ENCODE measurements at regions not wholly inside any gene's neighbourhood (a gene's known extent, or its start where the extent isn't known, plus 50 kb on each side); places are given as distances from the start of the nearest gene placed in this dataset.

GRCh38 chr7:91352091-91352490 is 87.9 kb downstream of the FZD1 start:
- H3K9me2 ChIP-seq (ENCODE audit: insufficient read depth, low read length), result no peaks in the 10 kb centered on the region
- no peaks in the 10 kb centered on the region for H3K27me3 ChIP-seq (ENCODE audit: insufficient read depth, low read depth, low read length)
- H3K9ac ChIP-seq (ENCODE audit: low read length), result no peak overlapping the region
- no peak overlapping the region for H3K4me3 ChIP-seq (ENCODE audit: low read length)
- TF ChIP-seq EP300 (conservative IDR thresholded peaks at IDR 0.05; ENCODE audit: poor library complexity, severe bottlenecking) (no peak), REST (IDR thresholded peaks at IDR 0.05; ENCODE audit: borderline replicate concordance) (no peak), RAD21 (conservative IDR thresholded peaks at IDR 0.05) (no peak), SMC3 (conservative IDR thresholded peaks at IDR 0.05; ENCODE audit: poor library complexity) (no peak), TAF1 (IDR thresholded peaks at IDR 0.05; ENCODE audit: low read depth) (no peak), POLR2AphosphoS5 (IDR thresholded peaks at IDR 0.05) (no peak), EZH2 (IDR thresholded peaks at IDR 0.05; ENCODE audit: borderline replicate concordance, insufficient read depth, low read length, poor library complexity, severe bottlenecking) (no peak), MXI1 (conservative IDR thresholded peaks at IDR 0.05; ENCODE audit: poor library complexity, severe bottlenecking) (no peak), CTCF (IDR thresholded peaks at IDR 0.05; ENCODE audit: poor library complexity, severe bottlenecking) (no peak)
- no peaks in the 10 kb centered on the region for H3K79me2 ChIP-seq (replicated peaks; ENCODE audit: insufficient read depth, low read length)
- H4K20me1 ChIP-seq (ENCODE audit: insufficient read depth), result no peaks in the 10 kb centered on the region
- no peak overlapping the region for H3K27ac ChIP-seq (ENCODE audit: low read length)
- H3K9me3 ChIP-seq (ENCODE audit: low read length), result no peaks in the 10 kb centered on the region
- H3F3A ChIP-seq (ENCODE audit: insufficient read depth, low read length, poor library complexity, severe bottlenecking), result no peaks in the 10 kb centered on the region
- H3K36me3 ChIP-seq (ENCODE audit: insufficient read depth, low read length), result no peaks in the 10 kb centered on the region
- no peak overlapping the region for H2AFZ ChIP-seq (ENCODE audit: low read depth, low read length)
- no peak overlapping the region for H3K4me2 ChIP-seq (ENCODE audit: low read length)

DNA sequence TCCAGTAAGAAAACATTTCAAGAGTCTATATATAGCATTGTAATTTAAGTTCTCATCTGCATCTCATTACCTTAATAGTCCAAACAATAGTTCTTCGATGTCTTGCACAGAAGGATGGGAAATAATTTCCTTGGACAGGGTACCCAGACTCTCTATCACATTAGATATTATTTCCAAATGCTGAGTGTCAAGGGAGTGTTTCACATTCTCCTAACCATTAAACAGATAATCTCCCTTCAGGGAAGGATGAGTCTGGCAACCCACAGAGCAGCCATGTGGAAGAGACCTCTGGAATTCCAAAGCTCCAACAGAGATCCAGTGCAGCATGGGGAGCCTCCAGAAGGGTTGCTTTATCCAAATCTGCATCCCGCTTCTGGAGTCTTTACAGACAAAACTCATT is 89.6 kb downstream of the FZD1 start:
- Histone ChIP-seq H3K4me2 (ENCODE audit: low read length) (no peak overlapping the region), H3K27ac (ENCODE audit: low read length) (no peak overlapping the region), H3K9me3 (ENCODE audit: low read length) (no peaks in the 10 kb centered on the region), H3K9me2 (ENCODE audit: insufficient read depth, low read length) (no peaks in the 10 kb centered on the region), H2AFZ (ENCODE audit: low read depth, low read length) (no peak overlapping the region), H3K79me2 (replicated peaks; ENCODE audit: insufficient read depth, low read length) (no peaks in the 10 kb centered on the region), H3K27me3 (ENCODE audit: insufficient read depth, low read depth, low read length) (no peaks in the 10 kb centered on the region), H3K4me3 (ENCODE audit: low read length) (no peak overlapping the region), H3K9ac (ENCODE audit: low read length) (no peak overlapping the region), H3F3A (ENCODE audit: insufficient read depth, low read length, poor library complexity, severe bottlenecking) (no peaks in the 10 kb centered on the region), H3K36me3 (ENCODE audit: insufficient read depth, low read length) (no peaks in the 10 kb centered on the region), H4K20me1 (ENCODE audit: insufficient read depth) (no peaks in the 10 kb centered on the region)
- no peak for TF ChIP-seq SMC3 (conservative IDR thresholded peaks at IDR 0.05; ENCODE audit: poor library complexity)
- TF ChIP-seq POLR2AphosphoS5 (IDR thresholded peaks at IDR 0.05), result no peak
- TF ChIP-seq MXI1 (conservative IDR thresholded peaks at IDR 0.05; ENCODE audit: poor library complexity, severe bottlenecking), result no peak
- TF ChIP-seq EZH2 (IDR thresholded peaks at IDR 0.05; ENCODE audit: borderline replicate concordance, insufficient read depth, low read length, poor library complexity, severe bottlenecking), result no peak

Measured in neural cell (in vitro differentiated cells).